Vagina (tissue), 2 donors: ENCODE measurements at regions not wholly inside any gene's neighbourhood (a gene's known extent, or its start where the extent isn't known, plus 50 kb on each side); places are given as distances from the start of the nearest gene placed in this dataset.

Experiments
- POLR2A ChIP-seq, 2 donors: fragments of 450-650 bp; IDR thresholded peaks; one replicate each; pipeline ENCODE4 v1.6.1; 2017; ENCODE audit warnings: antibody characterized with exemption in 2 of 2, mild to moderate bottlenecking in 2 of 2, moderate library complexity in 2 of 2
- POLR2AphosphoS5 ChIP-seq, 2 donors: sonication (generic); formaldehyde crosslinking; IDR thresholded peaks; one replicate each; pipeline ENCODE4 v1.9.0; 2017; ENCODE audit warnings: antibody characterized with exemption in 2 of 2, mild to moderate bottlenecking in 2 of 2, low read depth in 1 of 2; ENCODE audit not compliant: insufficient read depth in 1 of 2
- TF ChIP-seq, protein P1 (sequence below), 3 experiments: fragments of 450-650 bp in 2 of 3; fragments of 200-600 bp in 1 of 3; sonication (generic) in 1 of 3; IDR thresholded peaks; one replicate each; pipeline ENCODE4 v1.5.1; 2017 to 2019; ENCODE audit warnings: antibody characterized with exemption in 3 of 3, mild to moderate bottlenecking in 2 of 3, moderate library complexity in 2 of 3

DNA sequence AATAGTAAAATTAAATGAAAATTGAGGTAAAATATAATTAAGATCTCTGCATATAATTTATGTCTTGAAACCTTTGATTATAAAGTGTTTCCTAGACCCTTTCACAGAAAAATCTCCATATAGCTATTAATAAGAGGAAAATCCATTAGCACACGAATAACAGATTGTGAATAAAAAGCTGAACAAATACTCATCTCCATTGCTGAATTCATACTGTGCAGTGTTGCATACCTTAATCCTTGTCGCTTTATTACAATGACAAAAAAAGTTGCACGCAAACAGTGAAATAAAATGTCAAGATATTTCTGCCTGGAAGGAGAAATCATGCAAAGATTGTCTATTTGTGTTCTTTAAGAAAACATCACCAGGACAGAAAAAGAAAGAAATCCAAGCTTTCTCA lies 499.1 kb upstream of the TMPRSS15 start:
- TF ChIP-seq, protein P1, sequence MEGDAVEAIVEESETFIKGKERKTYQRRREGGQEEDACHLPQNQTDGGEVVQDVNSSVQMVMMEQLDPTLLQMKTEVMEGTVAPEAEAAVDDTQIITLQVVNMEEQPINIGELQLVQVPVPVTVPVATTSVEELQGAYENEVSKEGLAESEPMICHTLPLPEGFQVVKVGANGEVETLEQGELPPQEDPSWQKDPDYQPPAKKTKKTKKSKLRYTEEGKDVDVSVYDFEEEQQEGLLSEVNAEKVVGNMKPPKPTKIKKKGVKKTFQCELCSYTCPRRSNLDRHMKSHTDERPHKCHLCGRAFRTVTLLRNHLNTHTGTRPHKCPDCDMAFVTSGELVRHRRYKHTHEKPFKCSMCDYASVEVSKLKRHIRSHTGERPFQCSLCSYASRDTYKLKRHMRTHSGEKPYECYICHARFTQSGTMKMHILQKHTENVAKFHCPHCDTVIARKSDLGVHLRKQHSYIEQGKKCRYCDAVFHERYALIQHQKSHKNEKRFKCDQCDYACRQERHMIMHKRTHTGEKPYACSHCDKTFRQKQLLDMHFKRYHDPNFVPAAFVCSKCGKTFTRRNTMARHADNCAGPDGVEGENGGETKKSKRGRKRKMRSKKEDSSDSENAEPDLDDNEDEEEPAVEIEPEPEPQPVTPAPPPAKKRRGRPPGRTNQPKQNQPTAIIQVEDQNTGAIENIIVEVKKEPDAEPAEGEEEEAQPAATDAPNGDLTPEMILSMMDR (IDR thresholded peaks at IDR 0.05), result no peak
- TF ChIP-seq POLR2A (IDR thresholded peaks at IDR 0.05) (no peak), POLR2AphosphoS5 (IDR thresholded peaks at IDR 0.05; ENCODE audit: insufficient read depth in 1 of 2, low read depth in 1 of 2) (no peak)
